Natural killer cell (primary cell): ENCODE measurements at regions not wholly inside any gene's neighbourhood (a gene's known extent, or its start where the extent isn't known, plus 50 kb on each side); places are given as distances from the start of the nearest gene placed in this dataset.

ENCODE experiments used
- ATAC-seq, 3 donors: fragments of 150-1000 bp in 2 of 3; fragments of 200-7000 bp in 1 of 3; cut with Tn5 transposase; 1 replicate in 1 of 3; 2 replicates in 2 of 3; pipeline ENCODE4 v1.10.0; 2021; ENCODE audit warnings: mild to moderate bottlenecking in 2 of 3, moderate library complexity in 2 of 3
- DNase-seq, 2 donors: peaks; one replicate each; pipeline versions ENCODE4 v3.0.0 to v3.0.0-alpha.2; 2013 to 2021; ENCODE audit warnings: mixed read lengths in 1 of 2
- H3K27ac ChIP-seq: one replicate; pipeline ENCODE4 v1.5.1; 2013; ENCODE audit warnings: mild to moderate bottlenecking, low read length
- H3K27me3 ChIP-seq: one replicate; pipeline ENCODE4 v1.6.1; 2013; ENCODE audit warnings: low read length; ENCODE audit not compliant: control insufficient read depth, insufficient read depth
- H3K36me3 ChIP-seq: one replicate; pipeline ENCODE4 v1.6.1; 2013; ENCODE audit warnings: low read length; ENCODE audit not compliant: control insufficient read depth, insufficient read depth
- H3K4me1 ChIP-seq: one replicate; pipeline ENCODE4 v1.6.1; 2013; ENCODE audit warnings: low read length; ENCODE audit not compliant: control insufficient read depth, insufficient read depth
- H3K4me3 ChIP-seq: one replicate; pipeline ENCODE4 v1.5.1; 2013; ENCODE audit warnings: low read length
- H3K9me3 ChIP-seq: one replicate; pipeline ENCODE4 v1.6.1; 2013; ENCODE audit warnings: low read length; ENCODE audit not compliant: control insufficient read depth, insufficient read depth
- H3K27ac Mint-ChIP-seq, 2 donors: one replicate each; pipeline ENCODE4 v1.8.0; 2022; ENCODE audit warnings: mild to moderate bottlenecking in 2 of 2, mixed read lengths in 2 of 2, moderate library complexity in 1 of 2
- H3K27me3 Mint-ChIP-seq, 2 donors: one replicate each; pipeline ENCODE4 v1.8.0; 2022; ENCODE audit warnings: low read depth in 2 of 2, mixed read lengths in 2 of 2
- H3K36me3 Mint-ChIP-seq: one replicate; pipeline ENCODE4 v1.8.0; 2022; ENCODE audit warnings: mixed read lengths
- H3K4me1 Mint-ChIP-seq, 2 donors: one replicate each; pipeline ENCODE4 v1.8.0; 2022; ENCODE audit warnings: mixed read lengths in 2 of 2
- H3K4me3 Mint-ChIP-seq: one replicate; pipeline ENCODE4 v1.8.0; 2022; ENCODE audit warnings: mild to moderate bottlenecking, moderate library complexity, mixed read lengths
- H3K9me3 Mint-ChIP-seq, 2 donors: one replicate each; pipeline ENCODE4 v1.8.0; 2022; ENCODE audit warnings: mixed read lengths in 2 of 2
- WGBS: methylation state at CpG from one replicate; pipeline ENCODE4 v1.1.7; 2013; ENCODE audit warnings: missing lambda C conversion rate; ENCODE audit not compliant: insufficient coverage; 5-methylcytosine and 5-hydroxymethylcytosine counted together
- intact Hi-C: fragments of 100-400 bp; cut with micrococcal nuclease; formaldehyde crosslinking; loops from one replicate; pipeline ENCODE4 v1.14.2; 2022
- TF ChIP-seq, protein P1 (sequence below): fragments of 200-600 bp; IDR thresholded peaks from one replicate; pipeline ENCODE4 v1.8.0; 2022; ENCODE audit warnings: antibody characterized with exemption

DNA sequence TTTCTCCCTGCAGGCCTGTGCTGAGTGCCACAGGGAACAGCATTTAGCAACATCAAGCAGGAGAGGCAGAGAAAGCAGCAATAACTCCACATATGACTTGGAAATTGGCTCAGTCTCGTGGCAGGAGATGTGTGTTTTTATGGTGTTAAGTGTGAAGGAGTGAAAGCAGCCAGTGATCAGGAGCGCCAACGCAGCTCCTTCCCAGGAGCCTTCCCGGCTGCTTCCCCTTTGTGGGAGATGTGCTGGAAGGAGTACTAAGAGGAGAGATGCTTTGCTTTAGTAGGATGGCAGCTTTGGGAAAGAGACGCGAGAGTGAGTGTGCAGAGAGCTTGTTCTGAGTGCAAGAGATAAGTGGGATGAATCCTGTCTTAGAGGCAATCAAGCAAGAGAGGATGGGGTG is 54.7 kb upstream of the KIRREL3 start:
- Mint-ChIP-seq H3K4me3 (no peak overlapping the region), H3K27ac (no peak overlapping the region), H3K36me3 (no peaks in the 10 kb centered on the region), H3K27me3 (no peaks in the 10 kb centered on the region), H3K9me3 (no peaks in the 10 kb centered on the region), H3K4me1 (no peaks in the 10 kb centered on the region)
- 77% methylated on average over 6 of the region's 6 CpGs for WGBS
- Histone ChIP-seq H3K4me1 (no peaks in the 10 kb centered on the region), H3K27me3 (no peaks in the 10 kb centered on the region), H3K27ac (no peak overlapping the region), H3K36me3 (no peaks in the 10 kb centered on the region), H3K9me3 (no peaks in the 10 kb centered on the region), H3K4me3 (no peak overlapping the region)
- DNase-seq (no peak), ATAC-seq (no peak)
- TF ChIP-seq, protein P1, sequence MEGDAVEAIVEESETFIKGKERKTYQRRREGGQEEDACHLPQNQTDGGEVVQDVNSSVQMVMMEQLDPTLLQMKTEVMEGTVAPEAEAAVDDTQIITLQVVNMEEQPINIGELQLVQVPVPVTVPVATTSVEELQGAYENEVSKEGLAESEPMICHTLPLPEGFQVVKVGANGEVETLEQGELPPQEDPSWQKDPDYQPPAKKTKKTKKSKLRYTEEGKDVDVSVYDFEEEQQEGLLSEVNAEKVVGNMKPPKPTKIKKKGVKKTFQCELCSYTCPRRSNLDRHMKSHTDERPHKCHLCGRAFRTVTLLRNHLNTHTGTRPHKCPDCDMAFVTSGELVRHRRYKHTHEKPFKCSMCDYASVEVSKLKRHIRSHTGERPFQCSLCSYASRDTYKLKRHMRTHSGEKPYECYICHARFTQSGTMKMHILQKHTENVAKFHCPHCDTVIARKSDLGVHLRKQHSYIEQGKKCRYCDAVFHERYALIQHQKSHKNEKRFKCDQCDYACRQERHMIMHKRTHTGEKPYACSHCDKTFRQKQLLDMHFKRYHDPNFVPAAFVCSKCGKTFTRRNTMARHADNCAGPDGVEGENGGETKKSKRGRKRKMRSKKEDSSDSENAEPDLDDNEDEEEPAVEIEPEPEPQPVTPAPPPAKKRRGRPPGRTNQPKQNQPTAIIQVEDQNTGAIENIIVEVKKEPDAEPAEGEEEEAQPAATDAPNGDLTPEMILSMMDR, result no peak
- intact Hi-C loops, result no loop called here

DNA sequence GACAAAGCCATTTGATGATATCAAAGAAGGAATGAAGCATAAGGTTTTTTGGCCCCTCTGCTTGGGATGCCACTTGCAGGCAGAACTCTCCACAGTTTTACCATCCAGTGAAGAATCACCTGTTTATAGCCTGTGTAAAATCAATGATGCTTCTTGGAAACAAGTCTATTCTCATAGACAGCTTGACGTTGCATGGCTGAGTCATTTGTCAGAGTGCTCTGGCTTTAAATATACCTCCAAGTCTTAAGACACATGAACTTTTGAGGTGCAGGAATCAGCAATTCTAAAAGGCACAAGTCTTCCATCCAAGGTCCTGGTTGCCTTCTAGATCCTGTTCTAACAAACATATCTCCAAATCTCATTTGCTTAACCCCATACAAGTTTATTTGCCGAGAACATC is 53.6 kb upstream of the KIRREL3 start:
- intact Hi-C loops, result no loop called here
- no peaks in the 10 kb centered on the region for H3K27me3 ChIP-seq
- H3K4me1 Mint-ChIP-seq, result no peaks in the 10 kb centered on the region
- 75% methylated on average over 2 of the region's 2 CpGs for WGBS
- H3K27me3 Mint-ChIP-seq, result no peaks in the 10 kb centered on the region
- no peaks in the 10 kb centered on the region for H3K9me3 Mint-ChIP-seq
- no peaks in the 10 kb centered on the region for H3K9me3 ChIP-seq
- no peak overlapping the region for H3K4me3 Mint-ChIP-seq
- no peaks in the 10 kb centered on the region for H3K36me3 Mint-ChIP-seq
- H3K4me3 ChIP-seq, result no peak overlapping the region
- H3K4me1 ChIP-seq, result no peaks in the 10 kb centered on the region
- TF ChIP-seq, protein P1, result no peak
- ATAC-seq (no peak), DNase-seq (no peak)
- no peak overlapping the region for H3K27ac Mint-ChIP-seq
- no peaks in the 10 kb centered on the region for H3K36me3 ChIP-seq
- H3K27ac ChIP-seq, result no peak overlapping the region

DNA sequence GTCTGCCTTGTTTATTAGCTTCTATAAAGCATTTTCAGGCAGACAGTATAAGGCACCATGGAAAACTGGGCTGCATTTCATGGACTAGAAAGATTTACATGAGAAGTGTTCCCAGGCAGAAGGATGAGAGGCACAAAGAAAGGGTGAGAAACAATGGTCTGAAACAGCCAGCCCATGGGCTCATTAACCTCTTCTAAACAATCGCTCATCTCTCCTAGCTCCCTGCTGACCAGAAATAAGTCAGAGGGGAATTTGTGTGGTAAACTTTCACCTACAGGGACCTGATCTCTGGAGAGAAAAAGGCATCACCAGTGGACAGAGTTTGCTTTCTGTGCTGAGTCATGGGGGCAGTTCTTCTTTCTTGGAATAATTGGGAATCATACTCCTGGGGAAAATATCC is 51.8 kb upstream of the KIRREL3 start:
- H3K27me3 Mint-ChIP-seq, result no peaks in the 10 kb centered on the region
- no peak overlapping the region for H3K4me3 ChIP-seq
- no peaks in the 10 kb centered on the region for H3K4me1 Mint-ChIP-seq
- H3K36me3 Mint-ChIP-seq, result no peaks in the 10 kb centered on the region
- no peaks in the 10 kb centered on the region for H3K9me3 Mint-ChIP-seq
- no peak overlapping the region for H3K4me3 Mint-ChIP-seq
- ATAC-seq, result no peak
- no CpG with 5 or more reads among the region's 1 CpG for WGBS
- no peak overlapping the region for H3K27ac Mint-ChIP-seq
- H3K27ac ChIP-seq, result no peak overlapping the region
- H3K4me1 ChIP-seq, result no peaks in the 10 kb centered on the region
- intact Hi-C loops, result no loop called here
- TF ChIP-seq, protein P1, result no peak
- no peaks in the 10 kb centered on the region for H3K36me3 ChIP-seq
- no peaks in the 10 kb centered on the region for H3K9me3 ChIP-seq
- no peak for DNase-seq
- no peaks in the 10 kb centered on the region for H3K27me3 ChIP-seq
